ENCODE measurements at regions not wholly inside any gene's neighbourhood (a gene's known extent, or its start where the extent isn't known, plus 50 kb on each side); places are given as distances from the start of the nearest gene placed in this dataset.
A peak's percentile ranks its signal among the peaks of the same experiment; 100 is the strongest.

DNA sequence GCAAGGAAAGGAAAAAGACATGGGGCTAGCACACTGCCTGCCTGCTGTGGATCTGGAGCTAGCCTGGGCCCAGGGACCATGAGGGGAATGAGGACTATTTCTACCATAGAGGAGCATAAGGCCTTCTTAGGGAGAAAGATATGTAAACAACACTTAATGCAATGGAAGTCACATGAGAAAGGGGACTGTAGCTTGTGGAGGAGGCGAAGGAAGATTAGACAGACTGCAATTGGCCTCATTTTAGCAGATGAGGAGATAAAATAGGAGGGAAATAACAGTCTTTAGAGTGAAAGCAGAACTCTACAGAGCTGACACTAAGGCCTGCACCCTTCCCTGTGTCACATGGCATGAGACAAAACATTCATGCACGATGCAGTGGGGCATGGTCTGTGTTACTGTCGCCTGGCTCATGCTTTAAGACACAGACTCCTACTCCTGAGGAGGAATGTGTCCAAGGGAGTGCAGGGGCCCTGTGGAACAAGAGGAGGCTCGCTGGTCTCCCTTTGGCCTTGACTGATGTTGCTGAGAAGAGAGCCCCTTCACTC is 829.3 kb upstream of the IGFBP3 start:
- peak overlapping the region; percentile 38; the same call in 1 of the 2 replicates for H3K4ac ChIP-seq (ENCODE audit: low read depth, low read length)
- no peak overlapping the region for H3K27ac ChIP-seq (ENCODE audit: insufficient read depth, low read length)
- no peak overlapping the region for H2BK5ac ChIP-seq (ENCODE audit: low read depth, low read length, poor library complexity, severe bottlenecking)
- no peak overlapping the region for H2BK20ac ChIP-seq (ENCODE audit: low read depth, low read length)
- peaks cover 12% of the 10 kb centered on the region for H3K4me1 ChIP-seq (ENCODE audit: control insufficient read depth, insufficient read depth, low read length)
- POLR2A ChIA-PET (ENCODE audit: unreplicated experiment) = no interaction called here
- WGBS, 2 experiments (ENCODE audit: extremely low coverage in 2 of 2, insufficient read length in 1 of 2) = 100% methylated on average over 1 of the region's 4 CpGs; no CpG with 5 or more reads in 1 of the 2 experiments
- no peaks in the 10 kb centered on the region for H3K36me3 ChIP-seq (ENCODE audit: control insufficient read depth, insufficient read depth, low read length)
- 0 out of 2 replicates have a peak overlapping the region, but pooled peaks have one; percentile 22 for H3K14ac ChIP-seq (replicated peaks; ENCODE audit: low read depth, low read length)
- no peak overlapping the region for H2AFZ ChIP-seq (replicated peaks; ENCODE audit: low read length, poor library complexity)
- H4K5ac ChIP-seq (ENCODE audit: low read depth, low read length) = peak overlapping the region; percentile 75
- no peak for TF ChIP-seq MAZ (IDR thresholded peaks at IDR 0.05; ENCODE audit: borderline replicate concordance, low read depth, low read length)
- intact Hi-C loops (cut with micrococcal nuclease) = loop anchor here (5.0 to 10.0 kb wide), 2 partner anchors 606 to 828 kb away; partner anchors contain the start of gene IGFBP3
- ATAC-seq (ENCODE audit: low read depth) (no peak), DNase-seq (no peak)
- no peak overlapping the region for H3K56ac ChIP-seq (ENCODE audit: extremely low read depth, insufficient read depth, low read length)
- no TSS peak for BruUV-seq (replicated peaks)
- no peaks in the 10 kb centered on the region for H3K27me3 ChIP-seq (ENCODE audit: control insufficient read depth, insufficient read depth, low read length)
- H3K9ac ChIP-seq (ENCODE audit: low read depth, low read length) = no peak overlapping the region
- no peaks in the 10 kb centered on the region for H4K20me1 ChIP-seq (ENCODE audit: insufficient read depth, low read length)
- H4K8ac ChIP-seq (ENCODE audit: low read depth in 2 of 2, low read length in 2 of 2) = no peak overlapping the region; a peak in 1 of 4 replicates
- peaks cover 11% of the 10 kb centered on the region for H3K9me1 ChIP-seq (ENCODE audit: insufficient read depth, low read length)
- H3K23ac ChIP-seq (ENCODE audit: low read depth, low read length) = no peak overlapping the region
- H2AK5ac ChIP-seq (ENCODE audit: low read depth, low read length) = peak overlapping the region; percentile 47; the same call in 1 of the 2 replicates
- no peak overlapping the region for H2AK9ac ChIP-seq (replicated peaks; ENCODE audit: low read depth, low read length, poor library complexity)
- peak overlapping the region; percentile 45; the same call in 1 of the 3 replicates for H2BK15ac ChIP-seq (ENCODE audit: low read depth, low read length)
- no peaks in the 10 kb centered on the region for H3K9me3 ChIP-seq (ENCODE audit: control insufficient read depth, insufficient read depth, low read length)
- no peak overlapping the region for H3K4me2 ChIP-seq (ENCODE audit: low read depth, low read length)
- no peak overlapping the region for H2BK120ac ChIP-seq (ENCODE audit: low read depth, low read length)
- peak overlapping the region; percentile 86; the same call in 1 of the 2 replicates for H3K18ac ChIP-seq (ENCODE audit: low read depth, low read length)
- in situ Hi-C loops (cut with MboI; ENCODE audit: low sequenced_read_pairs) = no loop called here
- CTCF ChIA-PET = no interaction called here
- H3K4me3 ChIP-seq (ENCODE audit: insufficient read depth, low read depth, low read length) = no peak overlapping the region
- no peaks in the 10 kb centered on the region for H3K79me1 ChIP-seq (ENCODE audit: low read depth in 1 of 2, low read length in 2 of 2)
- dilution Hi-C loops (cut with HindIII; ENCODE audit: low sequenced_read_pairs, unreplicated experiment) = no loop called here
- H4K91ac ChIP-seq (ENCODE audit: insufficient read depth, low read depth, low read length) = peak overlapping the region; percentile 44; the same call in 1 of the 2 replicates

Data from IMR-90 (cell line).